ENCODE measurements at regions not wholly inside any gene's neighbourhood (a gene's known extent, or its start where the extent isn't known, plus 50 kb on each side); places are given as distances from the start of the nearest gene placed in this dataset.
"Not testable (repeated sequence)": the region's sequence is repeated elsewhere in the genome, so short reads cannot be mapped to it uniquely, and the experiment has no call there.

GRCh38 chr5:155786108-155786507 is 540.9 kb upstream of the SGCD start:
- no peak for DNase-seq

- no peak for DNase-seq
Measured at GRCh38 chr5:155792873-155793272, 534.1 kb upstream of the SGCD start.

- no peak for DNase-seq
Measured at GRCh38 chr5:155794795-155795194, 532.2 kb upstream of the SGCD start.

- no peak for DNase-seq
Measured at GRCh38 chr5:155799308-155799707, 527.7 kb upstream of the SGCD start.

- DNase-seq = no peak
Measured at GRCh38 chr5:155807884-155808576, 518.9 kb upstream of the SGCD start.

- DNase-seq = no peak
Measured at GRCh38 chr5:155815248-155815647, 511.7 kb upstream of the SGCD start.

- no peak for DNase-seq
Measured at GRCh38 chr5:155822177-155822576, 504.8 kb upstream of the SGCD start.

- DNase-seq = no peak
Measured at GRCh38 chr5:155826611-155827507, 500.1 kb upstream of the SGCD start.

- DNase-seq = not testable (repeated sequence)
Measured at GRCh38 chr5:155827508-155827815, 499.5 kb upstream of the SGCD start.

- DNase-seq = no peak
Measured at GRCh38 chr5:155827949-155828348, 499.0 kb upstream of the SGCD start.

- no peak for DNase-seq
Measured at GRCh38 chr5:155831491-155831890, 495.5 kb upstream of the SGCD start.

- DNase-seq = no peak
Measured at GRCh38 chr5:155833287-155833686, 493.7 kb upstream of the SGCD start.

GRCh38 chr5:155834271-155834975 is 492.5 kb upstream of the SGCD start:
- no peak for DNase-seq

GRCh38 chr5:155836089-155836803 is 490.7 kb upstream of the SGCD start:
- DNase-seq = no peak

- DNase-seq = no peak
Measured at GRCh38 chr5:155838394-155838793, 488.6 kb upstream of the SGCD start.

- DNase-seq = no peak
Measured at GRCh38 chr5:155839251-155840037, 487.5 kb upstream of the SGCD start.

- no peak for DNase-seq
Measured at GRCh38 chr5:155844542-155844941, 482.4 kb upstream of the SGCD start.

- DNase-seq = no peak
Measured at GRCh38 chr5:155850370-155850769, 476.6 kb upstream of the SGCD start.

GRCh38 chr5:155866971-155867370 is 460.0 kb upstream of the SGCD start:
- DNase-seq = no peak

- no peak for DNase-seq
Measured at GRCh38 chr5:155867522-155868088, 459.4 kb upstream of the SGCD start.

- DNase-seq = no peak
Measured at GRCh38 chr5:155870636-155871035, 456.3 kb upstream of the SGCD start.

GRCh38 chr5:155871623-155872022 is 455.3 kb upstream of the SGCD start:
- no peak for DNase-seq
